Fibroblast of the aortic adventitia (primary cell): ENCODE measurements at regions not wholly inside any gene's neighbourhood (a gene's known extent, or its start where the extent isn't known, plus 50 kb on each side); places are given as distances from the start of the nearest gene placed in this dataset.
A peak's percentile ranks its signal among the peaks of the same experiment; 100 is the strongest.

Experiments used
- DNase-seq: peaks from one replicate; pipeline ENCODE4 v3.0.0-alpha.2; 2010; ENCODE audit warnings: low read depth
- H3K4me3 ChIP-seq: 2 replicates; pipeline ENCODE4 v1.5.1; 2011; ENCODE audit warnings: low read depth, mild to moderate bottlenecking, control low read depth, low read length, moderate library complexity
- CTCF ChIP-seq: IDR thresholded peaks from 2 replicates; pipeline ENCODE4 v1.5.1; 2011; ENCODE audit warnings: mild to moderate bottlenecking, low read length, control low read depth, inconsistent platforms; ENCODE audit not compliant: insufficient read depth

- no peak for TF ChIP-seq CTCF
- no peak for DNase-seq
- no peak overlapping the region for H3K4me3 ChIP-seq
Observed at GRCh38 chr16:74232806-74233465, 63.7 kb upstream of the PSMD7 start.

DNA sequence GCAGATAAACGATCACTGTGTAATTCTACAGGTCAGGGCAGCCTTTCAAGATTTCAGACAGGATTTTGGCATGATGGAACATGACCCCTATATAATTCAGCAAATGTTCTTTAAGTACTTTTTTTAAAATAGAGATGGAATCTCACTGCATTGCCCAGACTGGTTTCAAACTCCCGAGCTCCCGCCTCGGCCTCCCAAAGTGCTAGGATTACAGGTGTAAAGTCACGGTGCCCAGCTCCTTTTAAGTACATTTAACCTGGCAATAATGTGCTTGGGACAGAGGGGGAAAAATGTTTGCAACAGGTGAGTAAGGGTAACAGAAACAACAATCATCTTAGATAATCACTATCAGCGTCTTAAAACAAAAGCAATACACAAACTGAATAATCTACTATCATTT lies 66.5 kb upstream of the PSMD7 start:
- no peak for DNase-seq
- no peak for TF ChIP-seq CTCF
- no peak overlapping the region for H3K4me3 ChIP-seq

GRCh38 chr16:74226338-74226954 lies 70.2 kb upstream of the PSMD7 start:
- no peak overlapping the region for H3K4me3 ChIP-seq
- peak; percentile 13 for DNase-seq
- TF ChIP-seq CTCF: peak; percentile 40

GRCh38 chr16:74224828-74225612 lies 71.6 kb upstream of the PSMD7 start:
- DNase-seq: peak; percentile 14
- TF ChIP-seq CTCF: no peak
- no peak overlapping the region for H3K4me3 ChIP-seq

- no peak for DNase-seq
- H3K4me3 ChIP-seq: no peak overlapping the region
- TF ChIP-seq CTCF: no peak
Observed at GRCh38 chr16:74221828-74222227, 74.8 kb upstream of the PSMD7 start.

DNA sequence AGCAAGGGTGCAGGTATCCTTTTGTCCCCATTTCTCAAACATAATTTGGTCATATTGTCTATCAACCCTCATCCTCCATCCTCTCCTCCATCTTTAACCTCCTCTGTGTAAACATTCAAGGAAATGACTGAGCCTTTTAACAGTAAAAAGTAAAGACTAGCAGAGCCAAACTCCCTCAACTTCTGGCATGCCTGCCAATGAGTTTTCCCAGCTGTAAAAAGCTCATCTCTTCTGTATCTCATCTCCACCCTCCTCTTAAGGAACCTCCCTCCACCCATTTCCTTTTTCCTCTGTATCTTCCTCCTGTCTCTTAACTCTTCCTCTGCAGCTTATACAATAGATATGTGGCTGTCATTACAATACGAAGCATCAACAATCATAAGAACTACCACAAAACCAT lies 76.9 kb upstream of the PSMD7 start:
- no peak for DNase-seq
- no peak overlapping the region for H3K4me3 ChIP-seq
- no peak for TF ChIP-seq CTCF
